NT2/D1 (cell line): ENCODE measurements at regions not wholly inside any gene's neighbourhood (a gene's known extent, or its start where the extent isn't known, plus 50 kb on each side); places are given as distances from the start of the nearest gene placed in this dataset.

Experiments
- SUZ12 ChIP-seq: IDR thresholded peaks from 2 replicates; pipeline ENCODE4 v1.6.1; 2011; ENCODE audit not compliant: insufficient read length, insufficient read depth; ENCODE audit errors: extremely low read depth
- YY1 ChIP-seq: IDR thresholded peaks from 2 replicates; pipeline ENCODE4 v1.6.1; 2011; ENCODE audit not compliant: insufficient read length, insufficient read depth
- ZNF274 ChIP-seq: IDR thresholded peaks from 2 replicates; pipeline ENCODE4 v1.6.1; 2011; ENCODE audit warnings: mild to moderate bottlenecking, low read depth, low read length

- no peak for TF ChIP-seq ZNF274
- TF ChIP-seq YY1 = no peak
- no peak for TF ChIP-seq SUZ12
Measured at GRCh38 chr14:101330416-101331140, 230.7 kb upstream of the DIO3 start.
